Globus pallidus (tissue), 1 donor: ENCODE measurements at regions not wholly inside any gene's neighbourhood (a gene's known extent, or its start where the extent isn't known, plus 50 kb on each side); places are given as distances from the start of the nearest gene placed in this dataset.

ENCODE experiments used
- DNase-seq: peaks from one replicate; pipeline ENCODE4 v3.0.0-alpha.2; 2015; ENCODE audit warnings: low spot score

DNA sequence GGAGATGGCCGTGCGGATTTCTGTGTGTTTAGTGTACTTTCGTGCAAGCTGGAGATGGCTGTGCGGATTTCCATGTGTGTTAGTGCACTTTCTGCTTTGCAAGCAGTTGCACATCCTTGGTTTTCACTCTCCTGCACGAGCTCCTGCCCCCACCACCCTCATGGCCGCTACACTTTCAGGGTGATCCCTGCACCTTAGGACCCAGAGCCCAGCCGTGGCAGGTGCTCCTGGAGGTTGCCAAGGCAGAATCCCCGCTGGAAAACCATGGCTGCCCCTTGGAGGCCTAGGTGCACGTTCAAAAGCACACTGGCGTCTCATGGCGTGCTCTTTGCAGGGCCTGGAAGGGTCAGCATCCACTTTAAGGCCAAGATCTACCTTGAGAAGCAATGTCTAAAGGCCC is 311.0 kb upstream of the TNRC6C start:
- no peak for DNase-seq

DNA sequence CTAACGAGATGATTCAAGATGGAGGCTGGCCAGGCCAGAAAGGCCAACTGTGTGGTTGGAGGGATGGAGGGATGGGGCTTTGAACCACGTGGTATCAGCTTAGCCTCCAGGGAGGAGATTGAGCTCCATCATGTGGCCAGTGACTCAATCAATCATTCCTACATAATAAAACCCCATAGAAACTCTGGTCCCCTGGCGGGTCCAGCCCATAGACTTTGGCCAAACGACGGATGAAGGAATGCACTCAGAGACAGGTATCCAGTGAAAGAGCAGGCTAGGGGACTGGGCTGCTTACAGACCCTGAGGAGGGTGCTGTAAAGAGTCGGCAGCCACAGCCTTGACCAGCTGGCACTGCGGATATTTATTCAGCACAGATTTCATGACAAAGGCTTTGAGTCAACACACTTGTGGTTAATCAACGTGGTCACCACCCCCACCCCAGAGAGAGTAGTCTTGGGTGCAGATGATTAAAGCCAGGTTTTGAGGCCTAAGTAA is 308.7 kb upstream of the TNRC6C start:
- no peak for DNase-seq

DNA sequence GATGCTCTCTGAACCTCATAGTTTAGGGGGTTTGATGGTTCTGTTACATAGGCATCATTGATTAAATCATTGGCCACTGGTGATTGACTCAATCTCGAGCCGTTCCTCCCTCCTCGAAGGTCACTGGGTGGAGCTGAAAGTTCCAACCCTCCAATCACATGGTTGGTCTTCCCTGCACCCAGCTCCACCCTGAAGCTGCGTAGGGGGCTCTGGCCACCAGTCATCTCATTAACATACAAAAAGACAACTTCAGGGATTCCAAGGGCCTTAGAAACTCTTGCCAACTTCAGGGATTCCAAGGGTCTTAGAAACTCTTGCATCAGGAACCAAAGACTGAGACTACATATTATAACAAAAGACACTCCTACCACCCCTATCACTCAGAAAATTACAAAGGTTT is 306.5 kb upstream of the TNRC6C start:
- no peak for DNase-seq

DNA sequence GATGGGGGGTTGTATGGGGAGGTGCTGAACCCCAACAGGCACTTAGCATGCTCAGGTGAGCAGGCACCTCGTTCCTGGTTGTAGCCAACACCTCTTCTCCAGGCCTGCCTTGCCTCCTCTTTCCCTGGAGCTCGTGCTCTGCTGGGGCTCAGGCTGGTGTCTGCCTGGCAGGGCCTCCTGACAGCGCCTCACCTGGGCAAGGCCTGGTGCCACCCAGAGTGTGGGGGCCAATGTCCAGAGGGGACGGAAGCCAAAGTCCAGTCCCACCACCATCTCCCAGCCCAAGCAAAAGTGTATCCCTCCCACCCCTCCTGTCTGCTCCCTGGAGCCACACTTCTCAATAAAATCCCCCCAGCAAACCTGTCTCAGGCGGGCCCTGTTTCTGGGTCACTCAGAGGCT is 304.2 kb upstream of the TNRC6C start:
- DNase-seq, result no peak

DNA sequence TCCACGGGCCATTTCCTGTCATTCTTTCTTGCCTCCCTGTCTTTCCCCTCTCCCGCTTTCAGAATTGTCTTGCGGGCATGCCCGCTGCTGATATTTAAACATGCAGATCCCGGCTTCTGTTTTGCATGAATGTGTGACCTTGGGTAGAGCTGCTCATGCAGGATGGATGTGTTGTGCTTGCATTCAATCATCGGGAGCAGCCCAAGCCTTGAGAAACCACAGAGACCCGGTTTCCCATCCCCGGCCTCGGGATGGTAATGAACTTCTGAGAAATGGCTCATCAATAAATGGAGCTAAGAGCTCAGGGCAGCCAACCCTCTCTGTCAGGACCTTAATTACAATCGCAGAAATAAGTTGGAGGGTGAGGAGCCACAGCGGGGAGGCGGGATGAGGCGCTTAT is 303.7 kb upstream of the TNRC6C start:
- DNase-seq, result no peak

DNA sequence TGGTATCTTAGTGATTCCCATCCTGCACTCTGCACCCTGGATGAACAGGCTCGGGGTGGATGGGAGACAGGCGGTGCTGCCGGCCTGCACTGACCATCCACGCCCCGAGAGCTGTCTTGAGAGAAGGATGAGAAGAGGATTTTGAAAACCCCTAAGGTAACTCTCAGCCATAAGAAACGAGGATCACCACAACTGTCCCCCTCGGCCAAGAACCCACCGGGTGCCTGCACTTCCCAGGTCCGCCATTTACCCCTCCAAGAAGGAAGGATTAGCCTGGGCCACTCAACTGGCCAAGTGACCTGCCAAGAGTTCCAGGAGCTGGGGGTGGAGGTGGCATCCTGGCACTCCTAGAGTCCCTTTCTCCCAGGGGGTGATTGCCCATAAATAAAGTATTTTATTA is 302.4 kb upstream of the TNRC6C start:
- DNase-seq, result no peak

DNA sequence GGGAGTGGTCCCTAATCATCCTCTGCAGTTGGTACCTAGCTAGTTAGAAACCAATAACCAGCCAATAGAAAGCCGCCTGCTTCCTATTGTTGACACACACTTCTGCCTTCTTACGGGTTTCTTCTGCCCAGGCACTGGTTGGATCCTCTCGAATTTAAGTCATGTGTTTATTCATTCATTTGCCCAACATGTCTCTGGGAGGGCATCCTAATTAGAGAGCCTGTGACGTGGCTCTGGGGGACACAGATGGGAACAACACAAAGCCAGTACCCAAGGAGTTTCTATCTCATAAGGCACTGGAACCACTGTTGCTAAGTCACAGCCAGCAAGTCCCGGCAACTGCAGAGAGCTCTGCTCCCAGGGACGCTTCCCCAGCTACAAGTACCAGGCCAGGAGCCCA is 300.7 kb upstream of the TNRC6C start:
- DNase-seq, result no peak

DNA sequence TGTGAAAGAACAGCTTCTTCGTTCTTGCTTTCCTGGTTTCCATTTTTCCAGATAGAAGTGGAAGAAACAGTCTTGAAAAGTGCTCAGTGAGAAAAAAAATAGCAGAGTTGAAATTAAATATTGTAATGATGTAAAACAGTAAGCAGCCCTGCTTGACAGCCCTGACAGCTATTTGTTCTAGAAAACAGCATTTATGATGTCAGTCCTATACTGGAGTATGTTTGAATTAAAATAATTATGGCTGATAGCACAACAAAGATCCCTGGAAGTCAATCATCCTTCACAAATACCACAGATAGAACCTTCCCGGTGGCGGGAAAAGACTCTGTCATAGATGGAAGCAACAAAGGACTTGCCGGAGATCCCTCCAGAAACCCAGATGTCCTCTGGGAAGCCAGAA is 298.0 kb upstream of the TNRC6C start:
- no peak for DNase-seq

DNA sequence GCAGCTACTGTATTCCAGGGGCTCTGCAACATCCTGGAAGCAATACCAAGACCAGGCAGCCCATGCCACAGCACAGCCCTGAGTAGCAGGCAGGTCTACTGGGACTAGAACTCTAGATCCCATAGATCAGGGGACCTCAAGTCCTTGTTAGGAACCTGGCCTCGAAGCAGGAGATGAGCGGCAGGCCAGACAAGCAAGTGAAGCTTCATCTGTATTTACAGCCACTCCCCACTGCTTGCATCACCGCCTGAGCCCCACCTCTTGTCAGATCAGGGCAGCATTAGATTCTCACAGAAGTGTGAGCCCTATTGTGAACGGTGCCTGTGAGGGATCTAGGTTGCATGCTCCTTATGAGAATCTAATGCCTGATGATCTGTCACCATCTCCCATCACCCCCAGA is 295.7 kb upstream of the TNRC6C start:
- DNase-seq, result no peak

DNA sequence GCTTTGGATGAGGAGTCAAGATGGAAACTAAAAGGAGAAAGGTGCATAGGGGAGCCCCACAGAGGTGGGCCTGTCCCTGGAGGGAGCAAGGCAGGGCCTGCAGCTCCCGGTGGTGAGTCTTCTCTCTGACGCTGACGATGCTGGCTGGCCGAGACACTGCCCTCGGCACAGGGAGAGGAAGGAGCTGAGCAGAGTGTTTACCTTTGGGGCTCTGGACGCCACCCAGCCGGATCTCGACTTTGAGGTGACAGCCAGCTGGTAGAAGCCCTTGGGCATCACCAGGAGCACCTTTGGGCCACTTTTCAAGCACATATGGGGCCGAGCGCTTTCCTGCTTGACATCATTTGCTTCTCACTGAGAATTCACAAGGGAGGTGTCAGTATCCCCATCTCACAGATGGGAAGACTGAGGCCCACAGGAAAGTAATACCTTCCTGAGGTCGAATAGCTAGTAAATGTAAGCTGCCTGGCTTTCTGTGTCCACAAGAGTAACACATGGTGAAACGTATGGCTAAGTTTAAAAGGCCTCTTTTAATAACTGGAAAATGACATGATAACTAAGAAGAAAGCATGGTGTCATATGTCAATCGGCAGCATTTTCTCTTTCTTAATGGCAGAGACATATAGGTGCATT is 294.3 kb upstream of the TNRC6C start:
- DNase-seq, result no peak

DNA sequence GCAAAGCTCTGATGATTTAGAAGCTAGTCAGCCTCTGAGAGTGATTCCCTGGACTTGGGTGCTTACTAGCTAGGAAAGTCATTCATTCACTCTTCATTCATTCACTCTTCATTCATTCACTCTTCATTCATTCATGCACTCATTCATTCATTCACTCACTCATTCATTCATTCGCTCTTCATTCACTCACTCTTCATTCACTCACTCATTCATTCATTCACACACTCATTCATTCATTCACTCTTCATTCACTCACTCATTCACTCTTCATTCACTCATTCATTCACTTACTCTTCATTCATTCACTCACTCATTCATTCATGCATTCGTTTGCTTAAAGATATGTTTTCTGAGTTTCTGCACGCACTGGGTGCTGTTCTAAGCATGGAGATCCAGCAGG is 292.7 kb upstream of the TNRC6C start:
- no peak for DNase-seq

DNA sequence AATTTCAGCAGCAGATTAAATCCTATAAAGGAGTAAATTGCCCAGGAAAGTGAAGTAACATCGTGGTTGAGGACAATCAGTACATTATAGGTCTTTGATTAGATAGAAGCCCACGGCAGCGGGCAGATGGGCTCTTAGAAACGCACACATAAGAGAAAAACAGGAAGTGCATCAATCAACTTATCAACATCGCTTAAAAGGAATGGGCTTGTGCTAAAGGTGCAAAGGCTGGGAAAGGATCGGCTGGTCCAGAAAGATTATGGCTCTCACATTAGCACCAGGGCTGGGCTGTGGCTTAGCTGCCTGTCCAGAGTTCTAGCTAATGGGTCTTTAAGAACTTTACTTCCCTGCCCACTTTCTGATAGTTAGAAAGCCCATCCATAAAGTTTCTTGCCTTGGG is 292.0 kb upstream of the TNRC6C start:
- DNase-seq, result no peak

DNA sequence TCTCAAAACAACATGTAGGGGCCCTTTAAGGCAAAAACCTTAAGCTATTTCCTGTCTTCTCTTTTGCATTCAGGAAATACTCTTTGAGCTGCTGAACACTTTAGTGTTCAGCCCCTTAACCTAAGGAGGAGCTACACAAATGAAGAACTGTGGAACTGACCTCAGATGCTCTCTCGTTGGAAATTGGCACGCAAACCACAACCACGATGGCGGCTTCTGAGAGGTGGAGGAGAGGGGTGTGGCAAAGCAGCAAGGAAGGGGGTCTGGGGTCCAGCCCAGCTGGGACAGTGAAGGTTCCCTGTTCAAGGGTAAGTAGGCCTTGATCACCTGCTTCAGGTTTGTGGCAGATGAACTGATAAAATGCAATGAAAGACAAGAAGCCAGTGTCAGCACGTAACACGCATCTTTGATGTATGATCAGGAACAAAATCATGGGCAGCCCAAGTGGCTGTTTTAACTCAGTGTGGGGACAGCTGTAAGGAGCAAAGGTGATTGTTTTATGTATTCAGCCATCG is 291.6 kb upstream of the TNRC6C start:
- no peak for DNase-seq

DNA sequence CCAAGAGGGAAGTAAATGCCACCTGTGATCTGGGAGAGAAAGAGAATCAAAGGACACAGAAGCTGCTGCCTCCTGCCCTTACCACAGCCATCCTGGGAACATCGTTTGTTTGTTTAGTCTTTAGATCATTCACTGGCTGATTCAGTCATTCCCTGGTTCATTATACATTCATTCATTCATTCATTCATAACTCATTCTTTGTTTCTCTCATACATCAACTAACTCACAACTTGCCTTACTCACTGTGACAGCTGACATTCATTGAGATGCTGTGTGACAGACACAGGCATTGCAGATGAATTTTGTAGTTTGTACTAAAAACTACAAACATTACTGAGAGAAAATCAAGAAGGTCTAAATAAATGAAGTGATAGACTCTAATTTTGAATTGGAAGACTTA is 291.0 kb upstream of the TNRC6C start:
- no peak for DNase-seq

DNA sequence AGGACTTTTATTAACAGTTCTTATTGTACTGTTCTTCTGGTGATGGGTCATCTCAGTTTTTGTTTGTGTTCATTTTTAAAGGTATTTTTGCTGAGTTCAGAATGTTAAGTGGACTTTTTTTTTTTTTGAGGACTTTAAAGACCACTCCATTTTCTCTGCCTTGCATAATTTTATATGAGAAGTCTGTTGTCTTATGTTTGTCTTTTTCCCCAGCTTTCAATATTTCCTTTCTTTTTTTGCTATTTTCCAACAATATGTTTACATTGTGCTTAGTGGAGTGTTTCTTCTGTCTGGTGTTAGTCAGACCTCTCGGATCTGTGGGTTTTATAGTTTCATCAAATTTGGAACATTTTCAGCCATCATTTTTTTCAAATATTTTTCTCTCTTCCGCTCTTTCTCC is 290.0 kb upstream of the TNRC6C start:
- DNase-seq, result no peak

DNA sequence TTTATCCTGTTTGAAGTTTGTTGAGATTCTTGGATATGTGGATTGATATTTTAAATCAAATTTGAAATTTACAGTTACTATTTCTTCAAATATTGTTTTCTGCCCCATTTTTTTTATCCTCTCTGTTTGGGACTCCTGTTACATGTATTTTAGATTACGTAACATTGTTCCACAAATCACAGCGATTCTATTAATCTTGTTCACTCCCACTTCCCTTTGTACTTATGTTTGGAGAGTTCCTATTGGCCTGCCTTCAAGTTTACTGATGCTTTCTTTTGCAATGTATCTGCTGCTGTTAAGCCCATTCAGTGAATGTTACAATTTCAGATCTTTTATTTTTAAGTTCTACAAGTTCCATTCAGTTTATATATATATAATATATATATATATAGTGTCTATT is 288.3 kb upstream of the TNRC6C start:
- DNase-seq, result no peak

DNA sequence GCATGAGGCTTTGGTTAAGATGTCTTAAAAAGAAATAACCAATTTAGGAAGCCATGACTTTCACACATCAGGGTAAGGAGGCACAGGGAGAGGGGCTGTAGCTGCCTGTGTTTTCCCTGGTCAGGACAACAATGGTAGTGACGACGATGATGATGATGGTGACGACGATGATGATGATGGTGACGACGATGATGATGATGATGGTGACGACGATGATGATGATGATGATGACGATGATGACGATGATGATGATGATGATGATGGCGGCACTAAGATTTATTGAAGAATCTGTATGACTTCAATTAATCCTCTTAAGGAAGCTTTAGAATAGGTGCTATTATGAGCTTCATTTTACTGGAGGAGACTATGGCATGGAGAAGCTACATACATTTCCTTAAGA is 284.1 kb upstream of the TNRC6C start:
- no peak for DNase-seq

DNA sequence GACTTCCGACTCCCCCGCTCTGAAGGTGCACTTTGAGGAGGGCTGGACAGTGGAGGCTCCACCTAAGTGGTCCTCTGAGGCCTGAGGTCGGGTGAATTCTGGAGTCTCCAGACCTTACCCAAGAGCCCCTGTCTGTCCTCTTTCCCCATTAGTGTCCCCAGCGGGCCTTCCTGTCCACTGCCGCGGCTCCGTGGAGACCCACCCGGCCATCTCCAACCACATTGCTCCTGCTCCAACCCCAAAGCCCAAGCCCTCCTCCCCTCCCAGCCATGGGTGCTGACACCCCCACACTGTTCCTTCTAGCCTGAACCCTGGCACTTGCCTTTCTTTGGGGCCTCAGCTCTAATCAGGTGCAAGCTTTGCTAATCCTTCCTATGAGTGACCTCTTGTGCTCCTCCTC is 283.1 kb upstream of the TNRC6C start:
- DNase-seq, result no peak

DNA sequence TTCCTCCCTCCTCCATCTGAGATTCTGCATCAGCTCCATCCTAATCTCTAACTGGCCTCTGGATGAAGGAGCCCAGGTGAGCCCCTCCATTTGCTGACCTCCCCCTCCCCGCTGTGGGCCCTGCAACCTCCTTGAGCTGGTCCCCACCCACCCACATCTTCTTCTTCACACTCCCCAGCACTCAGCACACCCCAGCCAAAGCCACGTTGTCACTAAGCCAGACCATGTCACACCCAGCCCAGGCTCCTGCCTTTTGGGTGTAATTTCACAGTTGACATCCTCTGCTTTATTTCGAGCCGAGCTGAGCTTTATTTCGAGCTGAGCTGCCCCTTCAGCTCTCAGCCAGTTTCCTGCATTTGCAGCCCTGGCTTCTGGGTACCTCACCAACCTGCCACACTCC is 282.7 kb upstream of the TNRC6C start:
- no peak for DNase-seq

DNA sequence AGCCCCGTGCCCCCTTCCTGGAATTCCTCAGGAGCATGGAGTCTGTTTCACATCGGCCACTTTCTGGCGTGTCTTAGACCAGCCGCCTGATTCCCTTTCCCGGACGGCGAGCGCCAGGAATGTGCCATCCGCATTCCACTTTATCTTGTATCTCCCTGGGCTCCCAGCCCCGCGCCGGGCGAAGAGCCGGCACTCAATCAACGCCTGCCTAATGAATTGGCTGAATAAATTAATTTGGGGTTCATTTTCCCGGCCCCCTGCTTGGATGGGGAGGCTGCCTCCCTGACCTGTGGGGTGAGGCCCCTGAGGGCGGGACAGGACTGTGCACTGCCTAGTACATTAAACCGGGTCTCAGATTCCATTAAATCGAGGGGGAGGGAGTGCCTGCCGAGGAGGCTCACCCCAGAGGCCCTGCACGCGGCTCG is 282.3 kb upstream of the TNRC6C start:
- DNase-seq, result no peak

DNA sequence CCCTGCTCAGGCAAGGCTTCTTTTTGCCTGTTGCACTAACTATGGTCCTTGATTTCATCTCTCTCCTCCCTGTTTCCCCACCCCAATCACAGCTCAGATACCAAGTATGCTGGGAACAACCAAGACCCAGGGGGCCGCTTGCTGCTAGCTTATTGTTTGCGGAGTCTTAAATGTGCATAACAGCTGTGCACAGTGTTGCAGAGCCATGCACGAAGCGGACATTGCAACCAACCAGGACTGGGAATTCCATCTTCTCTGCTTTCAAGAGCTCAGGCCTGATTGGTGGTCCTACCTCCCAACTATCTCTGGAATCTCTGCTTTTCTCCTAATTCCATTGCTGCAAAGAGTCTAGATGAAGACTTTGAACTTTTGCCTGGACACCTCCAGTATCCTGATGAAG is 281.3 kb upstream of the TNRC6C start:
- DNase-seq, result no peak

DNA sequence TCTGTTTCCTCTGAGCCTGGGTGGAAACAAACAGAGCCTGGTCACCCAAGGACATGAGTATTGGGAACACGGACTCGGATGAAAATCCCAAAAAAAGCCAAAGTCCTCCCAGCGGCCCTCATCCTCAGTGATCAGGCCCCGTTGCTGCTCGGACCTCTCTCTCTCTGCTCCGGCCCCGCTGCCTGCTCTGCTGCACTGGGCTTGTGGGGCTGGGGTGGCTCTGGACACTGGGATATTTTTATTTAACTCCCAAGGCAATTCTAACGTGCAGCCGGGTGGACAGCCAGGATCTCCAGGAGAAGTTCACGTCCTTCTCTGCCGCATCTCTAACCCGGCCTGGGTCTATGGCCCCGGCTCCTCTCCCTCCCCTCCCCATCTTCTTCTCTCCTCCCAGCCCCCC is 280.9 kb upstream of the TNRC6C start:
- no peak for DNase-seq

DNA sequence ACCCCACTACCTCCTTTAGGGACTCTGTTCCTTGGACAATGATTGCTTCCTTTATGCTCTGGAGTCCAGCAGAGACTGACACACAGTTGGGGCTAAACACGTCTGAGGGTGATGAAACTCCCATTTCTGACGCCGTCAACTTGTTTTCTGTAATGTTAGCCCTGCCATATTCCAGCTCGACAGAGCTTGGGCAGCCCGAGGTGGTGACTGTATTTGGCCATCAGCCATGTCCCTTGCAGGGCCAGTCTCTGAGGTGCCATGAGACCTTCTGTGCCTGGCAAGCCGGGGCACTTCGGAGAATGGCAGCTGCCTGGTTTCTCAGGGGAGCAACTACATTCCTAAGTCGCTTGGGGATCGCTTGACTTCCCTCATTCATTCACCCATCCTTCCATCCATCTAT is 278.9 kb upstream of the TNRC6C start:
- DNase-seq, result no peak

DNA sequence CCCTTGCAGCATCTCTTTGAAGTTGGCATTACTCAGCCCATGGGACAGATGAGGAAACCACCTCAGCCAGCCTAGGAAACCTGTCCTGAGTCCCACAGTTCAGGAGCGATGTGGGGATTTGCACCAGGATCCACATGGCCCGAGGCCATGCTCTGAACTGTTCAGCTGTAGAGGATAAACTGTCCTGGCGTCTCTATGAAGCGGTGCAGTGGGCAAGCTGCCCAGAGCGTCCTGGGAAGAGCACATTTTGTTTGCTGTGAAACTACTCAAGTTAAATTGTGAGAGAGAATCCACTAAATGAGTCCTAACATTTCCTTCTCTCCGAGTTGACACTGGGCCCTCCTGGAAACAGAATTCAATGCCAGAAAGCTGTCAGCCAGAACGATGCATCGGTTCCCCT is 276.6 kb upstream of the TNRC6C start:
- no peak for DNase-seq
